ENCODE measurements at regions not wholly inside any gene's neighbourhood (a gene's known extent, or its start where the extent isn't known, plus 50 kb on each side); places are given as distances from the start of the nearest gene placed in this dataset.

DNA sequence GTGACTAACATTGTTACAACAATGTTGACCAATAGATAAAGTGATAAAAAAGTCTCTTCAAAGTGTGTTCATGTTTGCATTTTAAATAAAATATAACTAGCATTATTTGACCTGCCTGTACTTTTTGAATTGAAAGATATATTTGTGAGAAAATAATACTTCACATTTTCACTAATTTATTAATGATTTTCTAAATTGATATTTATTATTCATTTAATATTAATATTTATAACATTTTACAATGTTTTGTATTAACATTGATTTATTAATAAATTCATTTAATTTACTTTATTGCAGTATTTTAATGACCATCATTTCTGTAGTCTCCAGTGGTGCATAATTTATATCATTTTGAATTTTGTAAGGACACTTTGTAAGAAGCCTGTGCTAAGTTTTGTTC lies 150.0 kb upstream of the BET1 start:
- FAIRE-seq (no peak), DNase-seq (ENCODE audit: low read depth in 1 of 2, low spot score in 2 of 2) (no peak)
- Histone ChIP-seq H3K23ac (ENCODE audit: insufficient read length) (no peak overlapping the region), H3K27ac (ENCODE audit: low read depth, low read length) (no peak overlapping the region), H3K79me2 (ENCODE audit: control insufficient read depth in 1 of 2, insufficient read depth in 2 of 2, low read length in 2 of 2) (no peaks in the 10 kb centered on the region), H3K23me2 (ENCODE audit: low read depth, low read length) (no peaks in the 10 kb centered on the region), H3K79me1 (ENCODE audit: low read depth, low read length) (no peaks in the 10 kb centered on the region), H2BK20ac (ENCODE audit: low read length) (no peak overlapping the region), H3K56ac (replicated peaks; ENCODE audit: insufficient read length, low read depth, low read length) (no peak overlapping the region), H3K18ac (ENCODE audit: extremely low read depth, low read length) (no peak overlapping the region), H3K4ac (replicated peaks; ENCODE audit: insufficient read length, low read depth, low read length) (no peak overlapping the region), H3K4me1 (replicated peaks in 1 of 4; ENCODE audit: control insufficient read depth in 3 of 4, insufficient read depth in 4 of 4, low read length in 3 of 4) (peaks cover 0 to 3% (median 0%) of the 10 kb centered on the region in 4 experiments; a peak in 1 of 7 replicates), H2BK5ac (ENCODE audit: low read depth, low read length) (no peak overlapping the region), H2AFZ (ENCODE audit: low read length) (no peak overlapping the region), H3K27me3 (replicated peaks in 1 of 4; ENCODE audit: control insufficient read depth in 3 of 4, extremely low read depth in 1 of 4, insufficient read depth in 3 of 4, low read length in 3 of 4) (no peaks in the 10 kb centered on the region), H2AK5ac (ENCODE audit: low read depth, low read length) (no peak overlapping the region), H3K14ac (ENCODE audit: insufficient read length) (no peak overlapping the region), H4K20me1 (replicated peaks in 1 of 2; ENCODE audit: control insufficient read depth in 1 of 2, insufficient read depth in 2 of 2, low read length in 2 of 2) (no peaks in the 10 kb centered on the region), H4K91ac (replicated peaks; ENCODE audit: insufficient read length, low read length) (no peak overlapping the region), H3K4me3 (ENCODE audit: extremely low read depth in 1 of 4, insufficient read depth in 2 of 4, low read depth in 3 of 4, low read length in 4 of 4) (no peak overlapping the region), H3K9ac (replicated peaks in 1 of 4; ENCODE audit: extremely low read depth in 1 of 4, low read depth in 3 of 4, low read length in 3 of 4) (no peak overlapping the region), H3K9me3 (ENCODE audit: insufficient read depth in 2 of 2, low read depth in 1 of 2, low read length in 1 of 2) (no peaks in the 10 kb centered on the region), H4K8ac (ENCODE audit: extremely low read depth, insufficient read depth, low read length) (no peak overlapping the region), H3K4me2 (ENCODE audit: insufficient read depth in 1 of 2, low read depth in 2 of 2, low read length in 2 of 2) (no peak overlapping the region), H2BK15ac (ENCODE audit: low read length) (no peak overlapping the region), H3K36me3 (ENCODE audit: control insufficient read depth in 2 of 4, insufficient read depth in 4 of 4, low read length in 3 of 4) (no peaks in the 10 kb centered on the region), H4K5ac (ENCODE audit: insufficient read length, low read depth, low read length) (no peak overlapping the region), H2BK120ac (replicated peaks; ENCODE audit: low read depth, low read length) (no peak overlapping the region), H2BK12ac (ENCODE audit: low read depth, low read length) (no peak overlapping the region)
- ChIA-PET POLR2A (ENCODE audit: partially characterized antibody) (no interaction called here), CTCF (ENCODE audit: partially characterized antibody) (interaction anchor here (0.8 kb wide), 1 partner anchor 23 kb away, joined by 3 read pairs; no protein-coding TSS in a partner anchor)
- TF ChIP-seq CHD2 (IDR thresholded peaks at IDR 0.05; ENCODE audit: low read length) (no peak), EZH2 (IDR thresholded peaks at IDR 0.05; ENCODE audit: low read depth, low read length, severe bottlenecking) (no peak)

All from H1 (cell line).